NCI-H1930 (cell line): ENCODE measurements at regions not wholly inside any gene's neighbourhood (a gene's known extent, or its start where the extent isn't known, plus 50 kb on each side); places are given as distances from the start of the nearest gene placed in this dataset.
"Not testable (repeated sequence)": the region's sequence is repeated elsewhere in the genome, so short reads cannot be mapped to it uniquely, and the experiment has no call there.

Experiments used
- DNase-seq, 2 experiments: peaks; one replicate each; lab custom pipeline; 2025; lab: John Stamatoyannopoulos, UW

GRCh38 chr5:118468085-118468484 lies 520.3 kb downstream of the DTWD2 start:
- DNase-seq = no peak

- DNase-seq = no peak
These were observed 521.2 kb downstream of the DTWD2 start for GRCh38 chr5:118467103-118467502.

DNA sequence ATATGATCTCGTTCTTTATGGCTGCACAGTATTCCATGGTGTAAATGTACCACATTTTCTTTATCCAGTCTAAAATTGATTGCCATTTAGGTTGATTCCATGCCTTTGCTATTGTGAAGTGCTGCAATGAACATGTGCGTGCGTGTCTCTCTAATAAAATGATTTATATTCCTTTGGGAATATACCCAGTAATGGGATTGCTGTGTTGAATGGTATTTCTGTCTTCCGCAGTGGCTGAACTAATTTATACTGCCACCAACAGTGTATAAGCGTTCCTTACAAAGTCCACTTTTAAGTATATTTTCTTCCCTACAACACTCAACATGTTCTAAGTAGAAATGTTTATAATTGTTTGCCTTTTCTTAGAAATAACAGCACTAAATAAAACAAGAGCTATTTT lies 521.9 kb downstream of the DTWD2 start:
- DNase-seq = no peak

GRCh38 chr5:118462276-118462675 lies 526.1 kb downstream of the DTWD2 start:
- DNase-seq = not testable (repeated sequence)

DNA sequence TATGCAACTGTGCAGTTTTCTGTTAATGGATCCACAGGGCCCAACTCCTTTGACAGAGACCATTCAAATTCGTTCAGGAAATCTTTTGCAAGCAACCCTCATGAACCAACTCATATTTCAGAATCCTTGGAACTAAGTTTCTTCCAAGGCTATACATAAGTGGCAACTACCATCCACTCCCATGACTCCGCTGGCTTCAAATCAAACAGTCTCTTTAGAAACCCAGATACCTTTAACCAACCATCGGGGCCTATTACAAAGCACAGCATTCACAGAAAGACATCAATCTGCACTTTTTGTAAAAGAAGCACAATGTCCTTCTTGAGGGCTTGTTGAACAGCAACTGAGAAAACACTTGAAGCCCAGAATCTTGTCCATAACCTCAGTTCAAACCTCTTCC lies 526.9 kb downstream of the DTWD2 start:
- no peak for DNase-seq

GRCh38 chr5:118459490-118459889 lies 528.9 kb downstream of the DTWD2 start:
- DNase-seq = no peak

DNA sequence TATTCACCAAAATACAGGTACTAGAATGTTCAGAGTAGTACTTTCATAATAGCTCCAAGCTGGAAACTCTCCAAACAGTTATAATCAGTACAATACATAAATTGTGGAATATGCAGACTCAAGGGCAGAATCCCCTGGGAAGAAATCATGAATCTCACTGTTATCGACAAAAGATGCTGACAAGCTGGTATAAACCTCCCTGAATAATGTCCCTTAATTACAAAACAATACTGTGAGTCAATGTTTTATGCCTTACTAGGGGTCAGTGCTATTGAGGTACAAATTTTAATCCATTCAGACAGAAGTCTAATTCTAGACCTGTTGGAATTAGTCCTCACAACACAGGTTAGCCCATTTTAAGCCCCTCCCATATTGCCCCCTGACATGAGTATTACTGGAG lies 532.3 kb downstream of the DTWD2 start:
- no peak for DNase-seq

DNA sequence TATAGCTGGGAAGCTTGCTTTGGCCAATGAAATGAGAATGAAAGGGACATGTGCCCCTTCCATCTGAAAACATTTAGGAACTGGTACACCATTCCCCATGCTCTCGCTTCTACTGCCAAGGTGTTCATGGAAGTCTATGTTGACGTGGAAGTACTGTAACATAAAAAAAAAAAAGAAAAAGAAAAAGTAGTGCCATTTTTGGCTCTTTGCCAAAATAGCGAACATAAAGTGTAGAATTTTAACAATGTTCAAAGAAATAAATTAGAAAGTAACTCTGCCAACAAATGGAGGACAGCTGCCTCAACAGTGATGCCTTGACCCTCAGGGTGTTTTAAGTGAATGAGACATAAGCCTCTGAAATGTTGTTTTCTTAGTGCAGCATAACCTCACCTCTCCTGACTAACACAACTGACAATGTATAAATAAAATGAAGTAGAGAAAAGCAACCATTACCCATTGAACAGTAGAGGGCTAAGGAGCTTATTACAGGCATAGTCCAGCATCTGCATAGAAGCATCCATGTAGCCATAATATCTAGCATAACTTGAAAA lies 536.6 kb downstream of the DTWD2 start:
- no peak for DNase-seq

DNA sequence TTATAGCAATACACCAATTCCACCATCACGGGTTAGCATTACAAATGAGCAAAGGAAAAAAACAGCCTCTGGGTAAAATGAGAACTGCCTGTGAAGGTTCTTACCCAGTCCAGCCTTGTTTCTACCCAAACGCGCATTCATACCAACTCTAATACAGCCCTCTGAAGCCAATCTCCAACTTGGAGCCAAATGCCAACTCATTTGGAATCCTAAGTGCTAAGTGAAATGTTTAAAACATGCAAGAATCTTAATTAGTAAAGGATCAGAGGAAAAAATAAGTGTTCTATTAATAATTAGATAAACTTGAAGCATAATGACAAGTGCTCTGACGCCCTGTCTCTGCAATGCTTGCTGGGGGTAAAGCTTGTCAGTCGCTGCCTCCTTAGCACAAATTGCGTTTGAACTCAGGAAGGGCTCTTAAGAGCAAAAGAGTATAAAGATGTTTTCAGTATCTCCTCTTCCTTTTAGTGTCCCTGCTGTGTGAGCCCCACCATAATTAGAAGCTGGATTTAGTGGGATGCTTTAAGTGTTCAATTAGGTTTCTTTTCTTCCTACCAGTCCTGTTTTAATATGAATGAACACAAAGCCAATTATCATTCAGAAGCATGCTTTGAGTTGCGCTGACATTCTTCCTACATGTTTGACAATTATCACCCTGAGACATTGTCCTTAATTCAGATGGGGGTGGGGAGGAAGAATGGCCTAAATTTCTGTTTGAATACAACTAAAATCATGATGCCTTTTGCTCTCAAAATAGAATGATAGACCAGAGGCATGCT lies 537.6 kb downstream of the DTWD2 start:
- DNase-seq = no peak

DNA sequence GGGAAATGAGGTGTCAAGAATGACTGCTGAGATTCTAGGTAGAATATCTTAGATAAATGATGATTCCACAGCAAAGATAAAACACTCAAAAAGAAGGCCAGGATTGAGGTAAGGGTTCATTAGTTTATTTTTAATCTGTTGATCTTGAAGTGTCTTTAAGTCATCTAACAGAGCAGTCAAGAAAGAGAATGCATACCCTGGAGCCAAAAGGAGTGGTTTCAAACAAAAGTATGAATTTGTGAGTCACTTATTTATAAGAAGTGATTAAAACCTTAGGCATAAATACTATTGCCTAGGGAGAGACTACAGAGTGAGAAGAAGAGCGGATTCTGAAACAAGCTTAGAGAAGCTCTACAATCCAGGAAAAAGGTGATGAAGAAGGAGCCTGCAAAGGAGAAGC lies 541.0 kb downstream of the DTWD2 start:
- no peak for DNase-seq

DNA sequence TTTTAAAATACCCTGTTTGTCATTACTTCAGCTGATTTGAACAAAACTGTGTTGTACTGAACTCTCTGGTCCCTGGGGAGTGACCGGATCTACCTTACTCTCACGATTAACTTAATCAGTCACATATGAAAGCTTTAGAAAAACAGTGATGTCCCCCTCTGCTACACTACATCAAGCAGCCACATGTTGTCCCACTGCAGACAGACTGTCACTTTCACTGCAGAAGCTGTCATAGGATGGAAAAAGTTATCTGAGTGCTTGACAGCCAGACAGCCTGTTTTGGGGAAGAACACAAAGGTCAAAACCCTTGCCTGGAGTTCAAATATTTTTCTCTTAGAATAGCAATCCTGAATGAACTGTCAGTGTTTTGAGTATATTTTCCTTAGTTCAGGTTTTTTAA lies 546.4 kb downstream of the DTWD2 start:
- DNase-seq = no peak

DNA sequence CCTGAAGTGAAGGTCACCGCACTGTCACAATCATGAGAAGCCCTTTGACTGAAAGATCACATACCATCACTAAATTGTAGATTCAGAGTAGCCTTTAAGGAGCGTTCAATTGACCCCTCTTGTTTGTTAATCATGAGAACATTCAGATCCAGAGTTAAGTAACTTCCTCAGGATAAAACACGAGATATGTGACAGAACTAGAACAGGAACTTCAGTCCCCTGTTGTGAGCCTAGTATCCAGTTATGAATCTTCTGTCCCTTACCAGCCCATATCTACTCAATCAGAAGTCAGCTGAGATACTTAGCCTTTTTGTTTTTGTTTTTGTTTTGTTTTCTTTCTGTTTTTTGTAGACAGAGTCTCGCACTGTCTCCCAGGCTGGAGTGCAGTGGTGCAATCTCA lies 547.3 kb downstream of the DTWD2 start:
- no peak for DNase-seq

DNA sequence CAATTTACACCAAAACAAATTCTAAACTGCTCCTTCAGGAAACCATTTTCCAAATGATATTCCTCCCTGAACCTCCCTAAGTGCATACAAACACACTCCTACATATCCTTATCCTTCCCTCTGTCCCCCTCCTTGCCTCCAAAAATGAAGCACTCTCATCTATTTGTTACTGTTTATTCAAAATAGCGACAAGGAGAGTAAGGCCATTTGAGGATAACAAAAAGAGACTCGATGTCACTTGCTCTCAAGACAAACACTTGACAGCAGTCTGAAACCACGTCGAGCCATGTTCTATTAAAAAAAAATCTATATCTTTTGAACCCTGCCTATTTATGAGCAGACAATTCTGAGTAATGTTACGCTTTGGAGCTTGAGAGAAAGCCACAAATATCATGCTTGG lies 547.9 kb downstream of the DTWD2 start:
- no peak for DNase-seq

DNA sequence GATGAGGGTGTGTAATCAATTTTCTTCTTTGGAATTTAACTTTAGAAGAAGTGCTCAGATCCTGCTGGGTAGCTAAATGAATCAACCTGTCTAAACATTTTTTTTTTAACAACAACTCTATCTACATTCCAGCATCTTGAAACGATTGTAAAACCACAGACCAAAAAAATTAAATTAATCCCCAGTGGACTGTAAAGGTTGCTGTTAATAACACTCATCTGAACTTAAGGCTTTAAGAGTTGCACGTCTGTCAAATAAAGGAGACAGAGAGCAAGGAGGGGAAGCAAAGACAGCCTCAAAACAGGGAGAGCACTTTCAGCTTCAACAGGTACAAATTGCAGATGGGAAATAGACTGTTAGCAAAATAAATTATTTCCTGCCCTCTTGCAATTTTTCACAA lies 548.5 kb downstream of the DTWD2 start:
- no peak for DNase-seq

DNA sequence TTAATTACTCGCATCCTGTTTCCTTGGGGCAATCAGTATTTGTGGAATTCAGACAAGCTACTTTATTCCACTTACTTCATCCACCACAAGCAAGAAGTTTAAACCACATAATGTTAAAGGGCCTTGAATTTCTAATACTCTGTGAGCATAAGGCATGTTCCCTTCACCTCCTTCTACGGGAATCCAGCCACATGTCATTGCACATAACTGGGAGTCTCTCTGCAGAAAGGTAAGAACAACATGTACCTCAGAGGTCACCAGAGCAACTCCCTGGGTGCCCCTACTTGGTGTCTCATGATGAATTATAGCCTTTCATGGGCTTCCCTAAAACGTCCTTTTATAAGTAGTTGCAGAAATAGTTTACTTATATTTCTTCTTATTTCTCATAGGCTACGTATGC lies 553.2 kb downstream of the DTWD2 start:
- DNase-seq = no peak

DNA sequence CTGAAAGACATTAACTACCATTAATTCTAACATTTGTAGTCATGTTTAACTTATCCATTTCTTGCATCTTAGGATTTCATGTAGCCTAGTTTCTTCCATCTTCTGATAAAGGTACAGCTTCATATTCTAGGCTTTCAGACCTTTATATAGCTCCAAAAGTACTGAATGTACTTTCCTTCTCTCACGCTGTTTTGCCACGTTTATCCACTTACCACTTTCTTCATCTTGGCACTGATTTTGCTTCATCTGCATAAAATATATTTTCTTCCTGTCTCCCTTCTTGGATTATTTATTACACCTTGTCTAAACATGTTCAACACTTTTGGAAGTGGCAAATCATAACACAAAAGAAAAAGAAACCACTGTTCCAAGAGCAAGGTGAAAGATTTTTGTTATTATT lies 553.8 kb downstream of the DTWD2 start:
- no peak for DNase-seq

- DNase-seq = no peak
These were observed 558.3 kb downstream of the DTWD2 start for GRCh38 chr5:118430076-118430475.

DNA sequence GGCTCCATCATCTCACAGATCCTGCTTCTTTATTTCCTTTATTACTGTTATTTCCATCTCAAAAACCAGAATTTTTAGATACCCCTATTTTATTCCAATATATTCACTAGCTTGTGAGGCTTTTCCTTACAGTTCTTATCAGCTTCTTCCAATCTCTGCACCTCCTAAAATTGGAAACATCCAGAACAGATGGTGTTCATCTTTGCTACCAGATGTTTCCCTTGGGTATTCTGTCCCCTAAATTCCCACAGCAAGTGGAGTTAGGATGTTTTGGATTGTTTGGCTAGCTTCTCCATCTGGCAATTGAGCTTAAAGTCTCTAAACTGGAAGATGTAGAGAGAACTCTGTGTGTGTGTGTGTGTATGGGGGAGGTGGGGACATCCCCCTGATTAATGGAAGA lies 580.4 kb downstream of the DTWD2 start:
- no peak for DNase-seq

DNA sequence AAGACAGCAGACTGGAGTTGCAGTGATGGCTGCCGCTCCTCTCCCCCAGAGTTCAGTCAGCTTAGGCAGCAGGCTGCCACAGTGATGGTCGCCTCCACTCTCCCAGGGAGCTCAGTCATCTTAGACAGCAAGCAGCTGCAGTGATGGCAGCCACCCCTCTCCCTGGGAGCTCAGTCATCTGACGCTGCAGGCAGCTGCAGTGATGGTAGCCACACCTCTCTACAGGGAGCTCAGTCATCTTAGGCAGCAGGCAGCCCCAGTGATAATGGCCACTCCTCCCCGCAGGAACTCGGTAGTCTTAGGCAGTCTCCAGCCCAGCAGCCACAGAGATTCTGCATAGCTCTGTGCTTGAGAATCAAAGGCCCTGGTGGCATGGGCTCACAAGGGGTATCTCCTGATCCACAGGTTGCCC lies 582.7 kb downstream of the DTWD2 start:
- DNase-seq = no peak

DNA sequence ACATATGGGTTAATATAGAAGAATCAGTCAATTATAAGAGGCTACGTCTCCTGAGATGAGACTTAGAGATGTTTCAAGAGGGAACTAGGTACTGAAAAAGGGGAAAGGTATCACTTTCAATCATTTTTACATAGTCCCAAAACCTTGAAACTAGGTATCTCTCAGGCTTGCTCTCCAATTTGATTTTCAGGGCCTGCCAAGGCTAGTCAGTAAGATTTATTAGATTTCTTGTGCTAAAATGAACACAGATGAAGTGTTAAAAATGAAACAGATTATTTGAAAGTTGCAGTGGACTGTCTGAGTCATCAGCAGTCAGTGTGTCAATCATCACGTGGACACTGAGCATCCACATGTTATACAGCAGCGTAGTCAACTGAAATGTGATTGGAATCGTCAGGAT lies 591.1 kb downstream of the DTWD2 start:
- no peak for DNase-seq

DNA sequence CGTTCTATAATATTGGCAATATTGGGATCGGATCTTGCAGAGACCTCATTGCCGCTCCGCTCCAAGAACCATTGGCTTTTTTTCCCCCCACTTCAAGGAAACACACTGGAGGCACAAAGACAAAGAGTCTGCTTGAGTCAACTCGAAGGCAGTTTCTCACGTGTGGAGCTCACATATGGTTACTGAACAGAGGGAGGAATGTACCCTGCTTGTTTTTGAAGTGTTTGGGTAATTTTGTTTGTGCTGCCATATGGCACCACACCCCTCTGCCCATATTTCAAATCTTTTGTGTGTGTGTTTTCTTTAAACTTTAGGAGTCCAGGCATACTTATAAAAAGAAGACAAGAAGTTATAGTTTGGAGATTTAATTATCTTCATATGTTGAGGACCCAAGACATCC lies 595.9 kb downstream of the DTWD2 start:
- no peak for DNase-seq

DNA sequence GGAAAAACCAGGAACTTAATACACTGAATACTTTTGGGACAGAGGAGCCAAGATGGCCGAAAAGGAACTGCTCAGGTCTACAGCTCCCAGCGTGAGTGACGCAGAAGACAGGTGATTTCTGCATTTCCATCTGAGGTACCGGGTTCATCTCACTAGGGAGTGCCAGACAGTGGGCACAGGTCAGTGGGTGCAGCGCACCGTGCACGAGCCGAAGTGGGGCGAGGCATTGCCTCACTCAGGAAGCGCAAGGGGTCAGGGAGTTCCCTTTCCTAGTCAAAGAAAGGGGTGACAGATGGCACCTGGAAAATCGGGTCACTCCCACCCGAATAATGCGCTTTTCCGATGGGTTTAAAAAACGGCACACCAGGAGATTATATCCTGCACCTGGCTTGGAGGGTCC lies 605.4 kb downstream of the DTWD2 start:
- DNase-seq = not testable (repeated sequence)

- no peak for DNase-seq
These were observed 608.9 kb downstream of the DTWD2 start for GRCh38 chr5:118379470-118379869.

DNA sequence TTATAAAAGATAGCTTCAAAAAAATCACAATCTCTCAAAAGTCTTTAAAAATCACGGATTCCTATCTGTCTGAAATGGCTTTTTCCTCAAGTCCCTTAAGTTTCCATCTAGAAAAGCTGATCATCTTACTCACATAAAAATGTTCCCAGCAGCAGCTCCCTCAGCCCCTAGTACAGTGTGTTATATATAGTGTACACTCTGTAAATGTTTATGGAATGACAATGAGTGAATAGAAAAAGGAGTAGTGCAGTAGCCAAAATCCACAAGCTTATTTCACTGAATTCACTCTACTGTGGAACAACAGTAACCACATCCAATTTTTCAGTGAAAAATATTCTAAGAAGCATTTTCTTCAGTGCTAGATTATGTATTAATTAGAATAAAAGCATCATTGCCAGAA lies 609.4 kb downstream of the DTWD2 start:
- no peak for DNase-seq
